ENCODE measurements at regions not wholly inside any gene's neighbourhood (a gene's known extent, or its start where the extent isn't known, plus 50 kb on each side); places are given as distances from the start of the nearest gene placed in this dataset.

DNA sequence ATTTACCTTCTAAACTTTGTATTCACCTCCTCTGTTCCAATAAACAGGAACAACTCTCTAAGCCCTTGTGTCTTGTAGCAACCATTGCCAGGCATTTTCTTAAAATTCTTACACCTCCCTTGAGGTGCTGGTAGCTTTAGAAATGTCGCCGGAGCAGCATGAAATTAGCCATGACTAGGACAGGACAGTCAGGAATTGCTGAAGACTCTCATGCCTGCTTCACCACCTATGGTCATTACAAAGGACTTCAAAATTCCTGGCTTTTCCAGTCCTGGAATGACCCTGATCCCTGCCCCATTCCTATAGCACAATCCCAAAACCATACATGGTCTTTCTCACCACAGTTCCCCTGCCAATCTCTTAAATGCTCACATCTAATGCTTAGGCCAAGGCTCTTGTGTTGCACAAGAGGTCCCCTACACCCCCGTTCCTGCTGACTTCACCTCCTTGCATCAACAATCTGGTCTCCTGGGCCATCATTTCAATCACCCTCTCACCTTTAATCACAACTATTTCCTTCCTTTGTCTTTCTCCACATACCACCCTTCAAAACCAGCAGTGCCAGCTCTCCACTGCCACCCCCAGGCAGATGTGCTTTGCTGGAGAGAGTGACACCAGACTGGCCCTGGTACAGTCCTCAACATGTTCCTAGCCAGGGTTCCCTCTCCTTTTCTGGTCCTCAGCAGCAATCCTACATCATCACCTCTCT lies 113.2 kb upstream of the TJP1 start:
- Histone ChIP-seq H3K27ac (ENCODE audit: low read length) (no peak overlapping the region), H3K4me3 (ENCODE audit: low read length in 2 of 2) (no peak overlapping the region), H3K9me3 (ENCODE audit: control insufficient read depth in 2 of 2, low read length in 2 of 2) (no peaks in the 10 kb centered on the region)

DNA sequence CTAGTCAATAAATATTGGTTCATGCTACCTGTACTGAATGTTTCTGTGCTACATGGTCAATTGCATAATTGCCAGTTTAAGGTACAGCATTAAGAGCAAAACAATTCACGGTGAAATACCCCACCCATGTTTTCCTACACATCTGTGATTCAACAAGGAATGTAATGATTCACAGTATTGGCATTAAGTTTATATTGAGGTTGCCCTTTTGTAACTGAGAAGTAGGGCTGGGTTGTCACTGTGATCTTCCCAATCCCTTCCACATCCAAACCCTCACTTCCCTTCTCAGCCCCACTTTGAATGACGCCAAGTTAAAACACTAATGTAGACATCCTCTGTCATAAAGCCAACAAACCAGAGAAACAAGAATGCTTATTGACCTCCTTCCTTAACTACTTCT lies 112.0 kb upstream of the TJP1 start:
- no peaks in the 10 kb centered on the region for H3K36me3 ChIP-seq (ENCODE audit: control insufficient read depth in 2 of 2, insufficient read depth in 2 of 2, low read length in 2 of 2)
- H3K4me1 ChIP-seq (ENCODE audit: control insufficient read depth, insufficient read depth, low read length) = no peaks in the 10 kb centered on the region
- H3K27me3 ChIP-seq (ENCODE audit: control insufficient read depth in 1 of 2, insufficient read depth in 2 of 2, low read length in 2 of 2) = no peaks in the 10 kb centered on the region
- H3K9ac ChIP-seq (ENCODE audit: low read length in 2 of 2) = no peak overlapping the region
- H3K27ac ChIP-seq (ENCODE audit: low read length) = no peak overlapping the region
- H3K4me3 ChIP-seq (ENCODE audit: low read length in 2 of 2) = no peak overlapping the region
- no peaks in the 10 kb centered on the region for H3K9me3 ChIP-seq (ENCODE audit: control insufficient read depth in 2 of 2, low read length in 2 of 2)

More for the DNA sequence above, 113.2 kb upstream of the TJP1 start:
- H3K36me3 ChIP-seq (ENCODE audit: control insufficient read depth in 2 of 2, insufficient read depth in 2 of 2, low read length in 2 of 2) = no peaks in the 10 kb centered on the region
- no peaks in the 10 kb centered on the region for H3K4me1 ChIP-seq (ENCODE audit: control insufficient read depth, insufficient read depth, low read length)
- no peak overlapping the region for H3K9ac ChIP-seq (ENCODE audit: low read length in 2 of 2)
- no peaks in the 10 kb centered on the region for H3K27me3 ChIP-seq (ENCODE audit: control insufficient read depth in 1 of 2, insufficient read depth in 2 of 2, low read length in 2 of 2)

DNA sequence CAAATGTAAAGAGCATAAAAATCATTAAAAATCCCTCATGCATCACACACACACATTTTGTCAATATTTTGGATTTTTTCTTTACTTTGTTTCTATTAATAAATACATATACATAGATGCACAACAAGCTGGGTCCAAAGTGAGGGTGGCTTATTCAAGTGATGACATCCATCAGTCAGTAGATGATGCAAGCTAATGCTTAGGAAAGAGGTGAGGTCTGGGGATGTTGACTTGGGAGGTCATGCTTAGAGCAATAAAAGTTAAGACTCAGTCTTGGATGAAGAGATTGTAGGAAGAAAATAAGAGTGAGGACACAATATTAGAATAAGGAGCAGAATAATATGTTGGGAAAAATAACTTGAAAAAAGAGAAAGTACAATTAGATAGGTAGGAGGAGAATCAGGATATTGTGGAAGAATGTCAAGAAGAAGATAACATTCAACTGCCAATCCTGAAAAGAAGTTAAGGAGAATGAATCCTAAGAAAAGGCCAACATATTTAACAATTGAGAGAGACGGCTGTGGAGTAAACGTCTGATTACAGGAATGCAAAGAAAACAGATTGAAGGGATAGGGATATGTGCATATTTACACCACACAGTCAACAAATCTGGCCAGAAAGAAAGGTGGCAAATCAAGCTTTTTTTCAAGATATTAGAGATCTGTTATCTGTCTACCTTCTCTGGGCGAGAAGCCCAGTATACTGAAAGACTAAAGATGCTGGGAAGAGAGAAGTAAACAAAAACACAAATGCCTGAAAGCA lies 111.0 kb upstream of the TJP1 start:
- Histone ChIP-seq H3K4me1 (ENCODE audit: control insufficient read depth, insufficient read depth, low read length) (no peaks in the 10 kb centered on the region), H3K4me3 (ENCODE audit: low read length in 2 of 2) (no peak overlapping the region), H3K27ac (ENCODE audit: low read length) (no peak overlapping the region), H3K9me3 (ENCODE audit: control insufficient read depth in 2 of 2, low read length in 2 of 2) (no peaks in the 10 kb centered on the region), H3K36me3 (ENCODE audit: control insufficient read depth in 2 of 2, insufficient read depth in 2 of 2, low read length in 2 of 2) (no peaks in the 10 kb centered on the region), H3K27me3 (ENCODE audit: control insufficient read depth in 1 of 2, insufficient read depth in 2 of 2, low read length in 2 of 2) (no peaks in the 10 kb centered on the region), H3K9ac (ENCODE audit: low read length in 2 of 2) (no peak overlapping the region)

DNA sequence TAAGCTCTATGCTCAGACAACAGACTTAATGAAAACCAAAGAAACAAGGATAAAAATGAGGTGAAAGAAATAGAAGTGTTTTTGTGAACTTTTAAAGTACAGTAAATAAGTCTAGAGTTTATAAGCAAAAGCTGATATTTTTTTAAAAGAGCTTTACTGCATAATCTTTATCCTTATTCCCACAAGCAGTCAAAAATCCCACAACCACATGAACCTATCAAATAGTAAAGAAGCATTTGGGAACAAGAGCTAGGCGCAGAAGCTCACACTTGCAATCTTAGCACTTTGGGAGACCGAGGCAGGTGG lies 103.8 kb upstream of the TJP1 start:
- H3K4me1 ChIP-seq (ENCODE audit: control insufficient read depth, insufficient read depth, low read length) = peaks cover 8% of the 10 kb centered on the region
- no peak overlapping the region for H3K9ac ChIP-seq (ENCODE audit: low read length in 2 of 2)
- no peak overlapping the region for H3K27ac ChIP-seq (ENCODE audit: low read length)
- H3K36me3 ChIP-seq (ENCODE audit: control insufficient read depth in 2 of 2, insufficient read depth in 2 of 2, low read length in 2 of 2) = no peaks in the 10 kb centered on the region
- H3K27me3 ChIP-seq (ENCODE audit: control insufficient read depth in 1 of 2, insufficient read depth in 2 of 2, low read length in 2 of 2) = no peaks in the 10 kb centered on the region
- no peak overlapping the region for H3K4me3 ChIP-seq (ENCODE audit: low read length in 2 of 2)
- no peaks in the 10 kb centered on the region for H3K9me3 ChIP-seq (ENCODE audit: control insufficient read depth in 2 of 2, low read length in 2 of 2)

DNA sequence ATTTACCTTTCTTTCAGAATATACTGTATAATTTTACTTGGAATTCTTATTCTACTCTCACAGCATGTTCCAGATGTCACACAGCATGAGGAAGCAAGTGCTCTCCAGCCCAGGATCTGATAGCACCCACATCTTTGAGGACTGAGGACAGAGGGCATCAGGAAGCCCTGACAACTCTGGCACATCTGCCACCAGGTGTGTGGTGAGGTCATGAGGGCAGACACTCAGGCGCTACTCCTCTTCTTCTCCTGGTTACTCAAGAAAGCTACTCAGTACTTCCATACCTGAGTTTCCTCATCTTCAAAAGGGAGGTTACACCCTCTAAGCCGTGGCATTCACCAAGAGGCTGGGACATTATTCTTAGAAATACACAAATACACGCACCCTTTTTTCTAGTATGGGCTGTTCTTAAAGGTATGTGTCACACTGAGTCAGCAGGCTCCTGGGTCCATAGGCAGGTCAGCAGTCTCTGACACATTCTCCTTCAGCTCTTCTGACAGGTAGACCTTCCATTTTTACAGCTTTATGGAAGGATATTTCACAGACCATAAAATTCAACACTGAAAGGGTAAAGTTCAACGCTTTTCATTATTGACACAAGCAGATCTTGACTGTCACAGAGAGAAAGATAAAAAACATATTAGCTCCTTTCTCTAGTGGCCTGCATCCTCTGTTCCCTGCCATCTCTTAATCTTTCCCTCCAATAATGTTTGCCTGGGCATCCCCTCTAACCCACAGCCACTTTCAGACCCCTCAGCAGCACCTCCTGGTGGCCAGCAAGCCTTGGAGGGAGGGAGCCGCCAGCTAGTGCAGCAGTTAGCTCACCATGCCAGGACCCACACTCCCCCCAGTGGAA lies 103.2 kb upstream of the TJP1 start:
- Histone ChIP-seq H3K36me3 (ENCODE audit: control insufficient read depth in 2 of 2, insufficient read depth in 2 of 2, low read length in 2 of 2) (no peaks in the 10 kb centered on the region), H3K27ac (ENCODE audit: low read length) (no peak overlapping the region), H3K4me3 (ENCODE audit: low read length in 2 of 2) (no peak overlapping the region), H3K27me3 (ENCODE audit: control insufficient read depth in 1 of 2, insufficient read depth in 2 of 2, low read length in 2 of 2) (no peaks in the 10 kb centered on the region), H3K9me3 (ENCODE audit: control insufficient read depth in 2 of 2, low read length in 2 of 2) (no peaks in the 10 kb centered on the region), H3K4me1 (ENCODE audit: control insufficient read depth, insufficient read depth, low read length) (peaks cover 8% of the 10 kb centered on the region), H3K9ac (ENCODE audit: low read length in 2 of 2) (no peak overlapping the region)

DNA sequence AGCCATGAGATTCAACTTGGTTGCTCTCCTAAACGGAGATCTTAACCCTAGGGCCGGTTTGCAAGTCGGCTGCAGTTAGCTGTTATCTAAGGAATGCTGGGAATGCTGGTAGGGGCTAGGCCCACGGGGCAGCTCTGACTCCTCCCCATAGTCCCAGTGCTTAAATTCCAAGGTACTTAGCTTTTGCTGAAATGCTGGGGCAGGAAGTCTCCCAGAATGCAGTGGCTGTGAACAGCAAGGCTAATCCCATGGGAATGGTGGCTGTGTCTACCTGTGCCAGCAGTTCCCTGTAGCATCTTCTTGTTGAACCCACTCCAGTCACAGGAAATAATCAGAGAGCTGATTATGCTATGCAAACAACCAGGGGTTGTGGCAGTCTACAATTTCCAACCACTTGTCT lies 102.5 kb upstream of the TJP1 start:
- H3K4me3 ChIP-seq (ENCODE audit: low read length in 2 of 2) = no peak overlapping the region
- H3K9ac ChIP-seq (ENCODE audit: low read length in 2 of 2) = no peak overlapping the region

DNA sequence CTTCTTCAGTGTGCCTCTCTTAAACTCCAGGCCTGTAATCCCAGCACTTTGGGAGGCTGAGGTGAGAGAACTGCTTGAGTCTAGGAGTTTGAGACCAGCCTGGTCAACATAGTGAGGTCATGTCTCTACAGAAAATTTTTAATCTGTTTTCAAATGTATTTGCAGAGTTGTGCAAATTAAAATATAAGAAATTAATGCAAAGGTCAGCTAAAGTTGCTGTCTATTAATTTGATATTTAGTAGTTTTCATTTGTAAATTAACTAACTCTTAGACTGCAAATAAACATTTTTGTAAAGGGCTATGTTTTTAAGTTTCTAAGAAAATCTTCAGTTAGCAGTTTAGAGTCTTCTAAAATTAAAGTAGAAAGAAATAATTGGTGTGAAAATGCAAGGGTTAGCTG lies 99.9 kb upstream of the TJP1 start:
- H3K4me3 ChIP-seq (ENCODE audit: low read length in 2 of 2) = no peak overlapping the region
- H3K4me1 ChIP-seq (ENCODE audit: control insufficient read depth, insufficient read depth, low read length) = peaks cover 10% of the 10 kb centered on the region
- no peaks in the 10 kb centered on the region for H3K27me3 ChIP-seq (ENCODE audit: control insufficient read depth in 1 of 2, insufficient read depth in 2 of 2, low read length in 2 of 2)
- H3K36me3 ChIP-seq (ENCODE audit: control insufficient read depth in 2 of 2, insufficient read depth in 2 of 2, low read length in 2 of 2) = no peaks in the 10 kb centered on the region
- H3K9ac ChIP-seq (ENCODE audit: low read length in 2 of 2) = no peak overlapping the region
- H3K27ac ChIP-seq (ENCODE audit: low read length) = no peak overlapping the region
- no peaks in the 10 kb centered on the region for H3K9me3 ChIP-seq (ENCODE audit: control insufficient read depth in 2 of 2, low read length in 2 of 2)

More for the DNA sequence above, 102.5 kb upstream of the TJP1 start:
- Histone ChIP-seq H3K36me3 (ENCODE audit: control insufficient read depth in 2 of 2, insufficient read depth in 2 of 2, low read length in 2 of 2) (no peaks in the 10 kb centered on the region), H3K9me3 (ENCODE audit: control insufficient read depth in 2 of 2, low read length in 2 of 2) (no peaks in the 10 kb centered on the region), H3K4me1 (ENCODE audit: control insufficient read depth, insufficient read depth, low read length) (peaks cover 8% of the 10 kb centered on the region), H3K27me3 (ENCODE audit: control insufficient read depth in 1 of 2, insufficient read depth in 2 of 2, low read length in 2 of 2) (no peaks in the 10 kb centered on the region), H3K27ac (ENCODE audit: low read length) (no peak overlapping the region)

DNA sequence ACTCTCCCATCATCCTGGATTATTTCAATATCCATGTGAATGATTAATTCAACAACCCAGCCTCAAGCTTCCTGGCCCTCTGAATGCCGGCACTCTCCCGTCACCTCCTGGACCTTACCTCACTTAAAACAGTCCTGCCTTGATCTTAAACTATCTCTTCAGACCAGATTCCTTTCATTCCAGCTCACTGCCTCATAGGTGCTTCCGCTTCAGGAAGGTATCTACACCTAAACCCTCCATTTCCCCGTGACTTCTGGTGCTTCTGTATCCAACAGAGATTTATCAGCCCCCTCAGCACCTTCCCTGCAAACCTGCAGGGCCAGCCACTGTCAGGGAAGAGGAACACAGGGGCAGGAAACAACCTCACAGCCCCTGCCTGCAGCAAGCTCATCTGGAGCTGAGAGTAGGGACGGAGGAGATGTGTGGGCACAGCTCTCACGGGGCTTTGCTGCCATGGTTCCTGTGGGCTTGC lies 98.9 kb upstream of the TJP1 start:
- no peak overlapping the region for H3K9ac ChIP-seq (ENCODE audit: low read length in 2 of 2)
- H3K27ac ChIP-seq (ENCODE audit: low read length) = no peak overlapping the region
- H3K27me3 ChIP-seq (ENCODE audit: control insufficient read depth in 1 of 2, insufficient read depth in 2 of 2, low read length in 2 of 2) = no peaks in the 10 kb centered on the region

DNA sequence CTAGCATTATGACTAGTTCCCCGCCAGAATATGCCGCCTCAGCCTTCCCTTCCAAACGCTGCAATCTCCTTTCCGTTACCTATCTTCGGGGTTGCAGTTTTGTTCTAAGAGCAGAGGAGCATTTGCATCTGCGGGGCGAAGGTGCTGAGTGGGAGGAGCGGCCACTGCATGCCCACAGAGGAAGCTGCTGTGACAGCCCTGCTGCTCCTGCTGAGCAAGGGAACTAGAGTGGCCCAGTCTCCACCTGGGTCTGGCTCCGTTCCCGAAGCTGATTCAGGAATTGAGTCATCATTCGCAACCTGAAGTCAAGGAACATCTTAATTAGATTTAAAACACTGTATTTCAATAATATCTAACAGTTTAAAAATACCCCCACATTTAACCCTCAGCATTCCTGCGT lies 98.2 kb upstream of the TJP1 start:
- no peak overlapping the region for H3K4me3 ChIP-seq (ENCODE audit: low read length in 2 of 2)
- H3K4me1 ChIP-seq (ENCODE audit: control insufficient read depth, insufficient read depth, low read length) = peaks cover 10% of the 10 kb centered on the region
- no peak overlapping the region for H3K9ac ChIP-seq (ENCODE audit: low read length in 2 of 2)
- H3K27me3 ChIP-seq (ENCODE audit: control insufficient read depth in 1 of 2, insufficient read depth in 2 of 2, low read length in 2 of 2) = no peaks in the 10 kb centered on the region
- no peak overlapping the region for H3K27ac ChIP-seq (ENCODE audit: low read length)
- H3K36me3 ChIP-seq (ENCODE audit: control insufficient read depth in 2 of 2, insufficient read depth in 2 of 2, low read length in 2 of 2) = no peaks in the 10 kb centered on the region
- no peaks in the 10 kb centered on the region for H3K9me3 ChIP-seq (ENCODE audit: control insufficient read depth in 2 of 2, low read length in 2 of 2)

More for the DNA sequence above, 98.9 kb upstream of the TJP1 start:
- H3K4me1 ChIP-seq (ENCODE audit: control insufficient read depth, insufficient read depth, low read length) = peaks cover 10% of the 10 kb centered on the region
- no peaks in the 10 kb centered on the region for H3K9me3 ChIP-seq (ENCODE audit: control insufficient read depth in 2 of 2, low read length in 2 of 2)
- no peak overlapping the region for H3K4me3 ChIP-seq (ENCODE audit: low read length in 2 of 2)
- H3K36me3 ChIP-seq (ENCODE audit: control insufficient read depth in 2 of 2, insufficient read depth in 2 of 2, low read length in 2 of 2) = no peaks in the 10 kb centered on the region

DNA sequence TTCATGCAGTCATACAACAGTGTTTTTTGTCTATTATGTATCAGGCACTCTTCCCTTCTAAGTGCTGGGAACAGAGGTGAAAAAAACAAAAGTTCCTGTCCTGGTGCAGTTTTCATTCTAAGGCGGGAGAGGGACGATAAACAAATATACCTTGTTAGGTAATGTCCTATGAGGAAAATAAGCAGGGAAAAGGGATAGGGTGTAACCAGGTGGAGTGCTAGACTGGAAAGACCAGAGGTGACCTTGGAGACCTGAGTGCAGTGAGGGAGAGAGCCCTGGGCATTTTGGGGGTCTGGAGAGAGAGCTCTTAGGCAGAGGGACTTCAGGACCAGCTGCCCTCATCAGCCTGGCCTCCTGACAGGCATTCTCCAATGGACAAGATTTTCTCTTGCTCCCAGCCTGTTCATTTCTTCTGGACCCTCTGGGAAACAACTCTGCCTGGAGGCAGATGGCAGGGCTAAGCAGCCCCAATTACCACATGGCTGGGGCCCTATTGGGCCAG lies 97.2 kb upstream of the TJP1 start:
- H3K36me3 ChIP-seq (ENCODE audit: control insufficient read depth in 2 of 2, insufficient read depth in 2 of 2, low read length in 2 of 2) = no peaks in the 10 kb centered on the region
- H3K4me3 ChIP-seq (ENCODE audit: low read length in 2 of 2) = no peak overlapping the region
- peaks cover 6% of the 10 kb centered on the region for H3K4me1 ChIP-seq (ENCODE audit: control insufficient read depth, insufficient read depth, low read length)
- no peak overlapping the region for H3K27ac ChIP-seq (ENCODE audit: low read length)
- no peaks in the 10 kb centered on the region for H3K27me3 ChIP-seq (ENCODE audit: control insufficient read depth in 1 of 2, insufficient read depth in 2 of 2, low read length in 2 of 2)
- H3K9ac ChIP-seq (ENCODE audit: low read length in 2 of 2) = no peak overlapping the region
- no peaks in the 10 kb centered on the region for H3K9me3 ChIP-seq (ENCODE audit: control insufficient read depth in 2 of 2, low read length in 2 of 2)
